Urinary bladder (tissue), 3 donors: ENCODE measurements at regions not wholly inside any gene's neighbourhood (a gene's known extent, or its start where the extent isn't known, plus 50 kb on each side); places are given as distances from the start of the nearest gene placed in this dataset.
A peak's percentile ranks its signal among the peaks of the same experiment; 100 is the strongest.

Experiments used
- DNase-seq: peaks from one replicate; pipeline ENCODE4 v3.0.0-alpha.2; 2015; ENCODE audit errors: extremely low spot score
- H3K27ac ChIP-seq: one replicate; pipeline ENCODE4 v1.5.1; 2013; ENCODE audit warnings: low read depth, mild to moderate bottlenecking, moderate library complexity
- H3K36me3 ChIP-seq: one replicate; pipeline ENCODE4 v1.6.1; 2013; ENCODE audit warnings: mild to moderate bottlenecking, moderate library complexity; ENCODE audit not compliant: insufficient read depth
- H3K4me1 ChIP-seq: one replicate; pipeline ENCODE4 v1.6.1; 2013; ENCODE audit warnings: mild to moderate bottlenecking, moderate library complexity; ENCODE audit not compliant: insufficient read depth
- H3K4me3 ChIP-seq: one replicate; pipeline ENCODE4 v1.5.1; 2013; ENCODE audit warnings: low read depth, low read length
- WGBS: extraction: QIAGEN DNeasy Blood & Tissue Kit; methylation state at CpG from one replicate; pipeline ENCODE4 v1.1.7; 2013; 5-methylcytosine and 5-hydroxymethylcytosine counted together
- donor health status: healthy with polysubstance abuse.
- donor health status: healthy.

GRCh38 chr5:6806668-6807067 is 93.4 kb downstream of the TENT4A start:
- no peak overlapping the region for H3K27ac ChIP-seq
- H3K36me3 ChIP-seq, result no peaks in the 10 kb centered on the region
- H3K4me3 ChIP-seq, result no peak overlapping the region
- no peaks in the 10 kb centered on the region for H3K4me1 ChIP-seq
- DNase-seq, result no peak
- 67% methylated on average over 2 of the region's 2 CpGs for WGBS

- Histone ChIP-seq H3K36me3 (no peaks in the 10 kb centered on the region), H3K27ac (no peak overlapping the region), H3K4me1 (no peaks in the 10 kb centered on the region), H3K4me3 (no peak overlapping the region)
- 88% methylated on average over 7 of the region's 7 CpGs for WGBS
- no peak for DNase-seq
These were observed 95.2 kb downstream of the TENT4A start for GRCh38 chr5:6808462-6808861.

- DNase-seq, result no peak
- no peak overlapping the region for H3K4me3 ChIP-seq
- WGBS, result 79% methylated on average over 8 of the region's 8 CpGs
- H3K36me3 ChIP-seq, result no peaks in the 10 kb centered on the region
- H3K4me1 ChIP-seq, result no peaks in the 10 kb centered on the region
- H3K27ac ChIP-seq, result no peak overlapping the region
These were observed 97.6 kb downstream of the TENT4A start for GRCh38 chr5:6810641-6811405.

- no peak for DNase-seq
These were observed 98.9 kb downstream of the TENT4A start for GRCh38 chr5:6812091-6812490.

GRCh38 chr5:6812800-6813731 is 99.8 kb downstream of the TENT4A start:
- no peak overlapping the region for H3K4me3 ChIP-seq
- peak; percentile 11 for DNase-seq
- H3K27ac ChIP-seq, result no peak overlapping the region
- 49% methylated on average over 8 of the region's 8 CpGs for WGBS
- no peaks in the 10 kb centered on the region for H3K4me1 ChIP-seq
- no peaks in the 10 kb centered on the region for H3K36me3 ChIP-seq

More at GRCh38 chr5:6812091-6812490, 98.9 kb downstream of the TENT4A start:
- Histone ChIP-seq H3K27ac (no peak overlapping the region), H3K4me3 (no peak overlapping the region), H3K36me3 (no peaks in the 10 kb centered on the region), H3K4me1 (no peaks in the 10 kb centered on the region)
- 72% methylated on average over 4 of the region's 4 CpGs for WGBS

GRCh38 chr5:6814816-6815215 is 101.6 kb downstream of the TENT4A start:
- H3K27ac ChIP-seq, result no peak overlapping the region
- H3K4me1 ChIP-seq, result no peaks in the 10 kb centered on the region
- no peak overlapping the region for H3K4me3 ChIP-seq
- 71% methylated on average over 5 of the region's 5 CpGs for WGBS
- no peaks in the 10 kb centered on the region for H3K36me3 ChIP-seq
- no peak for DNase-seq

- DNase-seq, result no peak
- H3K27ac ChIP-seq, result no peak overlapping the region
- no peaks in the 10 kb centered on the region for H3K36me3 ChIP-seq
- whole genome bisulfite sequencing, result 52% methylated on average over 14 of the region's 14 CpGs
- H3K4me1 ChIP-seq, result no peaks in the 10 kb centered on the region
- H3K4me3 ChIP-seq, result no peak overlapping the region
These were observed 105.6 kb downstream of the TENT4A start for GRCh38 chr5:6818594-6819511.

- H3K4me1 ChIP-seq, result no peaks in the 10 kb centered on the region
- 44% methylated on average over 6 of the region's 6 CpGs for WGBS
- no peak overlapping the region for H3K27ac ChIP-seq
- H3K4me3 ChIP-seq, result no peak overlapping the region
- no peaks in the 10 kb centered on the region for H3K36me3 ChIP-seq
- no peak for DNase-seq
These were observed 106.3 kb downstream of the TENT4A start for GRCh38 chr5:6819521-6819920.

GRCh38 chr5:6820851-6821479 is 107.7 kb downstream of the TENT4A start:
- no peaks in the 10 kb centered on the region for H3K36me3 ChIP-seq
- H3K27ac ChIP-seq, result no peak overlapping the region
- DNase-seq, result no peak
- H3K4me1 ChIP-seq, result no peaks in the 10 kb centered on the region
- 23% methylated on average over 12 of the region's 12 CpGs for whole genome bisulfite sequencing
- no peak overlapping the region for H3K4me3 ChIP-seq

- no peak overlapping the region for H3K27ac ChIP-seq
- DNase-seq, result no peak
- WGBS, result 89% methylated on average over 8 of the region's 8 CpGs
- no peaks in the 10 kb centered on the region for H3K36me3 ChIP-seq
- H3K4me1 ChIP-seq, result no peaks in the 10 kb centered on the region
- no peak overlapping the region for H3K4me3 ChIP-seq
These were observed 108.8 kb downstream of the TENT4A start for GRCh38 chr5:6822068-6822467.

- no peak for DNase-seq
- Histone ChIP-seq H3K4me3 (no peak overlapping the region), H3K36me3 (no peaks in the 10 kb centered on the region), H3K4me1 (no peaks in the 10 kb centered on the region), H3K27ac (no peak overlapping the region)
- 63% methylated on average over 27 of the region's 27 CpGs for WGBS
These were observed 109.5 kb downstream of the TENT4A start for GRCh38 chr5:6822556-6823343.

- 55% methylated on average over 10 of the region's 10 CpGs for WGBS
- no peaks in the 10 kb centered on the region for H3K36me3 ChIP-seq
- no peak overlapping the region for H3K27ac ChIP-seq
- DNase-seq, result no peak
- no peak overlapping the region for H3K4me3 ChIP-seq
- H3K4me1 ChIP-seq, result no peaks in the 10 kb centered on the region
These were observed 110.8 kb downstream of the TENT4A start for GRCh38 chr5:6823996-6824395.
